NCI-H524 (cell line): ENCODE measurements at regions not wholly inside any gene's neighbourhood (a gene's known extent, or its start where the extent isn't known, plus 50 kb on each side); places are given as distances from the start of the nearest gene placed in this dataset.

Source experiments
- DNase-seq, 2 experiments: peaks; one replicate each; lab custom pipeline; 2025; lab: John Stamatoyannopoulos, UW

DNA sequence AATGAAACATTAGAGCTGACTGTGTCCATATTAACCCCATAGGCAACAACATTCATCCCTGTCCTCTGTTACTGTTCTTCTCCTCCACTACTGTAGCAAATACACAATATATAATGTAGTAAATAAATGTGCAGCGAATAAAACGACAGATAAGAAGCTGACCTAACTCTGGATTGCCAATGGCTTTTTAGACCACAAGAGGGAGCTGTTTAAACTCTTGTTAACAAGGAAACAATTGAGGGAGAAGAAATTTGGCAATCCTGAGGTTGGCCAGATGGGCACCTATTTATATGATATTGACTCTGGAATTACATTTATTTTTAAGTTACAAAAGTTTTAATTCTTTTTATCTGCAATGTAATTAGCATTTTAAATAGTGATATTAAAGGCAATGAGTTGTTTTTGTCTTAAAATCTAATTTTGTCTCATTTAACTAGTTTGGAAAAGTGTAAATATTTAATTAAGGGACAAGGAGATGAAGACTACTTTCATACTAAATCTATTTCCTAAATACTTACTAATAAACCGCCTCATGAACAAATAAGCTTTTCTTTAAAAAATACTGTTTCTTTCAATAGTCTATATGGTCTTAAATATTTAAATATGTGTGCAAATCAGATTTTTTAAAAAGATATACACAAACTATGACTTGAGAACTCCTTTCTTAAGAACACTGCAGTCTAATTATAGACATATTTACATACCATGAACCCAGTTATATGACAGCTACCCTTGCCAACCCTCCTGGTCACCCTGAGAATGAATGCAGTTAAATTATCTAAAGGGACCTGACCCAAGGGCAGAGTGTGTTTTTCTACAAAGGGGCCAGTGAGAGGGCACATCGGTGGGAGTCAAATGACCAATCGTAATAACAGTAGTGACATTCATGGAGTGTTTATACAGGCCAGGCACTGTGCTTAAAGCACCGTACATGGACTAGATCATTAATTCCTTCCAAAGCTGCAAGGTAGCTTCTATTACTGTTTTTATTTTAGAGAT lies 52.9 kb upstream of the HPF1 start:
- peak; percentile 55 to 77 for DNase-seq

DNA sequence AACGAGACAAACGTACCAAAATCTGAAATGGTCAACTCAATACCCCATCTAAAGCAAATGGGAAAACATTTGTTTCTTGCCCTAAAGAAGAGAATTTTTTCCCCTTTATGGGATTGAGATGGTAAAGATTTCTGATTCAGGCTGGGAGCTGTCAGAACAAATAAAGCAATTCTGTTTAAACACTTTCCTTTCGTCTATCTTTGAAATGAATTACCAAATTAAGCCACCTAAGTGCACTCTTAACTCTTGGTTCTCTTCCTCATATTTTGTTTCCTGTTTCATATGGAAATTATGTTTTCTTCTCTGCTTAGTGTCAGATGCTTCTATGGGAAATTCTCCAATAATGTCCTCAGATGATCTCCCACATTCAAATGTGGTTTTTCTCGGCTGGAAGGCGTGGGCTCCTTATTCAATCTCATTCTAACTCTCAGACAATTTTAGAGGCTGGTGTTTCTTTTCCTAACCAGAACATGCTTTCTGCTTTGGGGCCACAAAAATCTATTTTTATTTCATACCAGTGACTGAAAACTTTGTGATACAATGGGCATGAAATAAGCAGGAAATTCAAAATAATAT lies 50.3 kb upstream of the HPF1 start:
- DNase-seq: no peak
